ENCODE measurements at regions not wholly inside any gene's neighbourhood (a gene's known extent, or its start where the extent isn't known, plus 50 kb on each side); places are given as distances from the start of the nearest gene placed in this dataset.

DNA sequence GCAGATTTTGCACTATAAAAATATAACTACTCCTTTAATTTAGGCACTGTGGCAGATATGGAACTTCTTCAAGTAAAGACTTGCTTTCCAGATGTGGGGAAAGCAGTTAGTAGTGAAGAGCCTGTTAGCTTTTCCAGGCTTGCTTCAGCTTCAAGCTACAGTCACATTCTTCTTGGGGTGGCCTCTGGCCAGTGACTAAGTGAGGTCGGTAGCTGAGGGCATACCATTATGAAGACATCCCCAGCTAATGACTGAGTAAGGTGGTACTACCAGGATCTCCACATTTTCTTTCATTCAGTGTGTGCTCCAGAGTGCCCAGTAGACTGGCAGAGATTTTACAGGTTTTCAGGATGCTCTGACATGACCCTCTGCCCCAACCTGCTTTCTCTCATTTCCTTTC is 167.1 kb upstream of the KIF2B start:
- Histone ChIP-seq H3K4me3 (replicated peaks in 1 of 2; ENCODE audit: low read depth in 1 of 2, low read length in 2 of 2) (no peak overlapping the region), H3K36me3 (ENCODE audit: control insufficient read depth in 1 of 2, insufficient read depth in 2 of 2, low read length in 2 of 2) (no peaks in the 10 kb centered on the region), H3K27ac (ENCODE audit: low read depth, low read length) (no peak overlapping the region), H2AFZ (ENCODE audit: low read depth, low read length, poor library complexity, severe bottlenecking) (no peak overlapping the region), H3K9ac (ENCODE audit: low read length) (no peak overlapping the region), H3K9me3 (ENCODE audit: control insufficient read depth in 1 of 2, insufficient read depth in 1 of 2, low read depth in 1 of 2, low read length in 2 of 2) (peaks cover 29 to 42% of the 10 kb centered on the region in 2 experiments; a peak in 3 of 4 replicates), H3K79me2 (ENCODE audit: insufficient read depth, low read length) (no peaks in the 10 kb centered on the region), H3K27me3 (ENCODE audit: insufficient read depth, low read length) (no peaks in the 10 kb centered on the region), H3K4me2 (ENCODE audit: low read length) (no peak overlapping the region), H3K9me2 (ENCODE audit: insufficient read depth) (no peaks in the 10 kb centered on the region), H4K20me1 (ENCODE audit: insufficient read depth) (no peaks in the 10 kb centered on the region), H3K4me1 (ENCODE audit: control insufficient read depth in 1 of 2, insufficient read depth in 2 of 2, low read length in 2 of 2) (no peaks in the 10 kb centered on the region)
- DNase-seq (ENCODE audit: low read depth, low spot score) (no peak), ATAC-seq (no peak)
- RAD21 ChIA-PET (ENCODE audit: low non-redundant PET in 1 of 2, low total read pairs in 2 of 2, uncharacterized antibody in 2 of 2, unreplicated experiment in 2 of 2): no interaction called here
- TF ChIP-seq SRF (IDR thresholded peaks at IDR 0.05; ENCODE audit: low read depth) (no peak), ZFX (IDR thresholded peaks at IDR 0.05) (no peak), SP1 (IDR thresholded peaks at IDR 0.05; ENCODE audit: low read depth) (no peak), CTCF (IDR thresholded peaks at IDR 0.05 in 2 of 3, conservative IDR thresholded peaks at IDR 0.05 in 1 of 3; ENCODE audit: borderline replicate concordance in 1 of 3, insufficient read depth in 1 of 3, low read depth in 2 of 3, low read length in 2 of 3) (no peak), EZH2 (IDR thresholded peaks at IDR 0.05) (no peak), POLR2AphosphoS5 (IDR thresholded peaks at IDR 0.05; ENCODE audit: low read depth, low read length) (no peak), YY1 (IDR thresholded peaks at IDR 0.05; ENCODE audit: extremely low read depth, insufficient replicate concordance, low read depth, low read length) (no peak), POLR2A (IDR thresholded peaks at IDR 0.05; ENCODE audit: borderline replicate concordance, extremely low read depth, insufficient read depth, insufficient read length) (no peak)
- TF ChIP-seq, protein P1, sequence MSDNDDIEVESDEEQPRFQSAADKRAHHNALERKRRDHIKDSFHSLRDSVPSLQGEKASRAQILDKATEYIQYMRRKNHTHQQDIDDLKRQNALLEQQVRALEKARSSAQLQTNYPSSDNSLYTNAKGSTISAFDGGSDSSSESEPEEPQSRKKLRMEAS (IDR thresholded peaks at IDR 0.05): no peak
- intact Hi-C loops (cut with micrococcal nuclease): no loop called here
- CTCF ChIA-PET: no interaction called here
- POLR2A ChIA-PET: no interaction called here
- no TSS peak for BruUV-seq (replicated peaks)

DNA sequence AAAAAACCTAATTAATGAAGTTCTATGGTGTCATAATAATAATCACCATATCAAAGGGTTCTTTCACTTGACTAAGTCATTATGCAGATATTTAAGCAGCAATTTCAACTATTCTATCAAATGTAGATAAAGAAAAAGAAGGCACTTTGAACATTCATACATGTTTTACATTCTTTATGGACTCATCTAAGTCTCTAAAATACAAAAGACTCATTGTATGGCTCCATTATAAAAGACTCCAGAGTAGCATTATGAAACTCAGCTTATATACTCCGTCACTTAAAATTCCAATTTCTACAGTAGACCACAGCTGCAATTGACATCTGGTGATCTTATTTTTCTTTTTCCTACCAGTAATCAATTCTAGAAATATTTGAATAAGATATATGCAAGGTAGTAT is 173.5 kb upstream of the KIF2B start:
- H3K9me3 ChIP-seq (ENCODE audit: control insufficient read depth in 1 of 2, insufficient read depth in 1 of 2, low read depth in 1 of 2, low read length in 2 of 2): peaks cover 26 to 33% of the 10 kb centered on the region in 2 experiments; a peak in 3 of 4 replicates
- RAD21 ChIA-PET (ENCODE audit: low non-redundant PET in 1 of 2, low total read pairs in 2 of 2, uncharacterized antibody in 2 of 2, unreplicated experiment in 2 of 2): no interaction called here
- no peak for DNase-seq (ENCODE audit: low read depth, low spot score)
- H3K79me2 ChIP-seq (ENCODE audit: insufficient read depth, low read length): no peaks in the 10 kb centered on the region
- no TSS peak for BruUV-seq (replicated peaks)
- no peaks in the 10 kb centered on the region for H3K27me3 ChIP-seq (ENCODE audit: insufficient read depth, low read length)
- no peak overlapping the region for H3K4me2 ChIP-seq (ENCODE audit: low read length)
- POLR2A ChIA-PET: no interaction called here
- ATAC-seq: no peak
- no peaks in the 10 kb centered on the region for H4K20me1 ChIP-seq (ENCODE audit: insufficient read depth)
- no peaks in the 10 kb centered on the region for H3K4me1 ChIP-seq (ENCODE audit: control insufficient read depth in 1 of 2, insufficient read depth in 2 of 2, low read length in 2 of 2)
- no peaks in the 10 kb centered on the region for H3K9me2 ChIP-seq (ENCODE audit: insufficient read depth)
- intact Hi-C loops (cut with micrococcal nuclease): no loop called here
- no peak overlapping the region for H3K27ac ChIP-seq (ENCODE audit: low read depth, low read length)
- H3K36me3 ChIP-seq (ENCODE audit: control insufficient read depth in 1 of 2, insufficient read depth in 2 of 2, low read length in 2 of 2): no peaks in the 10 kb centered on the region
- TF ChIP-seq CEBPB (IDR thresholded peaks at IDR 0.05; ENCODE audit: low read depth): no peak
- TF ChIP-seq, protein P1 (IDR thresholded peaks at IDR 0.05): no peak
- no peak for TF ChIP-seq YY1 (IDR thresholded peaks at IDR 0.05; ENCODE audit: extremely low read depth, insufficient replicate concordance, low read depth, low read length)
- no peak for TF ChIP-seq POLR2A (IDR thresholded peaks at IDR 0.05; ENCODE audit: borderline replicate concordance, extremely low read depth, insufficient read depth, insufficient read length)
- no peak for TF ChIP-seq RAD21 (IDR thresholded peaks at IDR 0.05; ENCODE audit: low read depth)
- no peak for TF ChIP-seq ELF1 (IDR thresholded peaks at IDR 0.05; ENCODE audit: borderline replicate concordance, low read depth)
- H3K4me3 ChIP-seq (replicated peaks in 1 of 2; ENCODE audit: low read depth in 1 of 2, low read length in 2 of 2): no peak overlapping the region
- no peak overlapping the region for H2AFZ ChIP-seq (ENCODE audit: low read depth, low read length, poor library complexity, severe bottlenecking)
- CTCF ChIA-PET: no interaction called here
- no peak overlapping the region for H3K9ac ChIP-seq (ENCODE audit: low read length)

All from HCT116 (cell line).